ENCODE measurements at regions not wholly inside any gene's neighbourhood (a gene's known extent, or its start where the extent isn't known, plus 50 kb on each side); places are given as distances from the start of the nearest gene placed in this dataset.

DNA sequence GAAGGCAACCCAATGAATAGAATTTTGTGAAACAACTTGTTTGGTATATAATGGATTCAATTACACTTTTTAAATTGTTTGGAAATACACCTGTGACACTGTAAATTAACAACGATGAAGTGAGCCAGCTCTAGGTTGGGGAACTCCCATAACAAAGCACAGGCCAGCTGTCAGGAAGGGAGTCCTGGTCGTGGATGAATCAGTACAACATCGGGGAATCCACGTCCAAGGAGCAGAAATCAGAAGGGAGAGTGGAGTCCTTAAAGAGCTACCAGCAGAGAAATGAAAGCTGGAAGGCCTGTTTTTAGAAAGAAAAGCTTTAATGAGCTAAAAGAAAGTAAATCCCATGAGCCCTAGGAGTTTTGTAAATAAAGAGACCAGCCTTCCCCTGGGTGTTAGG is 223.1 kb upstream of the SLC35B3 start:
- Histone ChIP-seq H3K9me3 (ENCODE audit: insufficient read depth, low read depth, low read length) (no peaks in the 10 kb centered on the region), H3K27me3 (ENCODE audit: insufficient read depth, low read length) (no peaks in the 10 kb centered on the region), H3K27ac (ENCODE audit: low read length) (no peak overlapping the region), H3K4me1 (ENCODE audit: insufficient read depth, low read length) (no peaks in the 10 kb centered on the region), H3K4me3 (ENCODE audit: low read length) (no peak overlapping the region), H3K9ac (ENCODE audit: low read depth, low read length) (no peak overlapping the region), H3K36me3 (ENCODE audit: insufficient read depth, low read depth, low read length) (no peaks in the 10 kb centered on the region)

- Histone ChIP-seq H3K36me3 (ENCODE audit: insufficient read depth, low read depth, low read length) (no peaks in the 10 kb centered on the region), H3K27me3 (ENCODE audit: insufficient read depth, low read length) (no peaks in the 10 kb centered on the region), H3K4me1 (ENCODE audit: insufficient read depth, low read length) (no peaks in the 10 kb centered on the region), H3K27ac (ENCODE audit: low read length) (no peak overlapping the region), H3K9me3 (ENCODE audit: insufficient read depth, low read depth, low read length) (no peaks in the 10 kb centered on the region), H3K9ac (ENCODE audit: low read depth, low read length) (no peak overlapping the region), H3K4me3 (ENCODE audit: low read length) (no peak overlapping the region)
Measured at GRCh38 chr6:8657522-8657921, 222.2 kb upstream of the SLC35B3 start.

DNA sequence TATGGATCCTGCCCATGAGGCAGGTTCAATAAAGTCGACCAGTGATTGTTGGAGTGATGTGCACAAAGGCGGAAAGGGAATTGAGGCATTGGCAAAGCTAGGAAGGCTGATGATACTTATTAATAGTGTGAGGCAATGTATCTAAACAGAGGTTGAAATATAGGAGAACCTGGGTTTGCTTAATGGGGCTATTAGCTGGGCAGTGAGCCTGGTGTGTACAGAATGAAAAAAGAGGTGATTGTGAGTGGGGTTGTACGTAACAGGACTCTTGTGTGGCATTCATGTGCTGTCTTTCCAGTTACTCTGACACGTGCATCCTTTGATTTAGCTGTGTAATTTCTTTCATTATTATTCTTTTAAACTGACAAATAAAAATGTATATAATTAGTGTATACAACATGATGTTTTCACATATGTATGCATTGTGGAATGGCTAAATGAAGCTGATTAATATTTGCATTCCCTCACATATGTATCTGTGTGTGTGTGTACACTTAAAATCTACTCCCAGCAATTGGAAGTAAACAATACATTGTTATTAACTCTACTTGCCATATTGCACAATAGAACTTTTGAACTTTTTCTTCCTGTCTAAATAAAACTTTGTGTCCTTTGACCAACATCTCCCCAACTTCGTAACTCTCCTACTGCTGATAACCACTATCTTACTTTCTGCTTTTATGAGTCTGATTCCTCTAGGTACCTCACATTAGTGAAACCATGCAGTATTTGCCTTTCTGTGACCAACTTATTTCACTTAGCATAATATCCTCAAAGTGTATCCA is 220.5 kb upstream of the SLC35B3 start:
- H3K27me3 ChIP-seq (ENCODE audit: insufficient read depth, low read length) = no peaks in the 10 kb centered on the region
- H3K4me3 ChIP-seq (ENCODE audit: low read length) = no peak overlapping the region
- no peaks in the 10 kb centered on the region for H3K36me3 ChIP-seq (ENCODE audit: insufficient read depth, low read depth, low read length)
- H3K9ac ChIP-seq (ENCODE audit: low read depth, low read length) = no peak overlapping the region
- H3K27ac ChIP-seq (ENCODE audit: low read length) = no peak overlapping the region
- no peaks in the 10 kb centered on the region for H3K9me3 ChIP-seq (ENCODE audit: insufficient read depth, low read depth, low read length)
- H3K4me1 ChIP-seq (ENCODE audit: insufficient read depth, low read length) = no peaks in the 10 kb centered on the region

GRCh38 chr6:8652710-8653109 is 217.4 kb upstream of the SLC35B3 start:
- no peaks in the 10 kb centered on the region for H3K36me3 ChIP-seq (ENCODE audit: insufficient read depth, low read depth, low read length)
- H3K4me3 ChIP-seq (ENCODE audit: low read length) = no peak overlapping the region
- H3K4me1 ChIP-seq (ENCODE audit: insufficient read depth, low read length) = no peaks in the 10 kb centered on the region
- H3K9ac ChIP-seq (ENCODE audit: low read depth, low read length) = no peak overlapping the region
- H3K27me3 ChIP-seq (ENCODE audit: insufficient read depth, low read length) = no peaks in the 10 kb centered on the region
- H3K9me3 ChIP-seq (ENCODE audit: insufficient read depth, low read depth, low read length) = no peaks in the 10 kb centered on the region
- H3K27ac ChIP-seq (ENCODE audit: low read length) = no peak overlapping the region

DNA sequence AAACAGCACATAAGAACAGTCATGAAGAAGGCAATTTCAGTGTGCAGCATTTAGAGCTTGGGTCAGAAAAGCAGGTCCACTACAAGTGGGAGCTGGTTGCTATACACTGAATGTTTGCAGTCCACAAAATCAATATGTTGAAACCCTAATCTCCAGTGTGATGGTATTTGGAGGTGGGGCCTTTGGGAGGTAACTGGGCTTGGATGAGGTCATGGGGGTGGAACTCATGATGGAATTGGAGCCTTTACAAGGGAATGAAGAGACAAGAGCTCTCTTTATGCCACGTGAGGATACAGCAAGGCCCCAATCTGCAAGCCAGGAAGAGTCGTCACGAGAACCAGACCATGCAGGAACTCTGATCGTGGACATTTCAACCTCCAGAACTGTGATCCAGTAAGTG is 216.7 kb upstream of the SLC35B3 start:
- Histone ChIP-seq H3K27me3 (ENCODE audit: insufficient read depth, low read length) (no peaks in the 10 kb centered on the region), H3K27ac (ENCODE audit: low read length) (no peak overlapping the region), H3K9ac (ENCODE audit: low read depth, low read length) (no peak overlapping the region), H3K4me3 (ENCODE audit: low read length) (no peak overlapping the region), H3K4me1 (ENCODE audit: insufficient read depth, low read length) (no peaks in the 10 kb centered on the region), H3K36me3 (ENCODE audit: insufficient read depth, low read depth, low read length) (no peaks in the 10 kb centered on the region), H3K9me3 (ENCODE audit: insufficient read depth, low read depth, low read length) (no peaks in the 10 kb centered on the region)

- H3K27me3 ChIP-seq (ENCODE audit: insufficient read depth, low read length) = no peaks in the 10 kb centered on the region
- no peak overlapping the region for H3K9ac ChIP-seq (ENCODE audit: low read depth, low read length)
- no peaks in the 10 kb centered on the region; the same call in 1 of the 2 replicates for H3K9me3 ChIP-seq (ENCODE audit: insufficient read depth, low read depth, low read length)
- H3K4me1 ChIP-seq (ENCODE audit: insufficient read depth, low read length) = no peaks in the 10 kb centered on the region
- H3K36me3 ChIP-seq (ENCODE audit: insufficient read depth, low read depth, low read length) = no peaks in the 10 kb centered on the region
- H3K27ac ChIP-seq (ENCODE audit: low read length) = no peak overlapping the region
- H3K4me3 ChIP-seq (ENCODE audit: low read length) = no peak overlapping the region
Measured at GRCh38 chr6:8645212-8645611, 209.9 kb upstream of the SLC35B3 start.

- Histone ChIP-seq H3K9me3 (ENCODE audit: insufficient read depth, low read depth, low read length) (no peaks in the 10 kb centered on the region; the same call in 1 of the 2 replicates), H3K9ac (ENCODE audit: low read depth, low read length) (no peak overlapping the region), H3K27ac (ENCODE audit: low read length) (no peak overlapping the region), H3K4me1 (ENCODE audit: insufficient read depth, low read length) (no peaks in the 10 kb centered on the region), H3K27me3 (ENCODE audit: insufficient read depth, low read length) (no peaks in the 10 kb centered on the region), H3K36me3 (ENCODE audit: insufficient read depth, low read depth, low read length) (no peaks in the 10 kb centered on the region), H3K4me3 (ENCODE audit: low read length) (no peak overlapping the region)
Measured at GRCh38 chr6:8644306-8644705, 209.0 kb upstream of the SLC35B3 start.

DNA sequence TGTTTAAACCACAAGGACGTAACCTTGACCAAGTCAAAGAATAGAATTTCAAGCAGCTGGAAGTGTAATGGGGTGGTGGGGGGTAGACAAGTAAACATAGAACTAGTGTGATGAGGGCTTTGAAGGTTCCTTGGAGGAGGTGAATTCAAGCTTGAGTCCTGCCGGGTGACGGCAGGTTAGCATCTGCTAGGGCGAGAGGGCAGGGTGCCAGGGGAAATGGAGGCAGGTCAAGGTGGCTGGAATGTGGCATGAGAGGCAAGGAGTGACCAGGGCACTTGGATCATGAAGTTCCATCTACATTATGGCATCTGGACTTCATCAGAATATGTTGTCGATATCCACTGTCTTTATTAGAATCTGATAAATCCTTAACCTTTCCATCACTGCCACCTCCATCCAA is 207.5 kb upstream of the SLC35B3 start:
- Histone ChIP-seq H3K27me3 (ENCODE audit: insufficient read depth, low read length) (no peaks in the 10 kb centered on the region), H3K4me1 (ENCODE audit: insufficient read depth, low read length) (no peaks in the 10 kb centered on the region), H3K9me3 (ENCODE audit: insufficient read depth, low read depth, low read length) (no peaks in the 10 kb centered on the region; the same call in 1 of the 2 replicates), H3K27ac (ENCODE audit: low read length) (no peak overlapping the region), H3K9ac (ENCODE audit: low read depth, low read length) (no peak overlapping the region), H3K36me3 (ENCODE audit: insufficient read depth, low read depth, low read length) (no peaks in the 10 kb centered on the region), H3K4me3 (ENCODE audit: low read length) (no peak overlapping the region)

DNA sequence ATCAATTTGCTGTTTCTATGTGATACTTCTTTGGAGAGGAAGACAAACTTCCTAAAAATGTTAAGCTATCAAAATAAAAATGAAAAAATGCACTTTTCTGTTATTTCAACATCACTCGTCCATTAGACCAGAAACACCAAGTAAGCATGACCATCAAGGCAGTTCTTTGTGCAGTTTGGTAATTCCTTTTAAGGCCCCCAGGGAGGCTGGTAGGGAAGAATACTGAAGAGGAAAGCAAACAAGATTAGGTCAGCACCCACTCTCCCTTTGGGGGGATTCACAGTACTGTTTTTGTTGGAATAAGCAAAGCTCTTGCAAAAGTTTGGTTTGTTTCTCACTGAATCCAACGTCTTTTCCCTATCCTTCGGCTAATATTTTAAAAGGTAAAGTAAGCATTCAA is 206.8 kb upstream of the SLC35B3 start:
- Histone ChIP-seq H3K27me3 (ENCODE audit: insufficient read depth, low read length) (no peaks in the 10 kb centered on the region), H3K27ac (ENCODE audit: low read length) (no peak overlapping the region), H3K36me3 (ENCODE audit: insufficient read depth, low read depth, low read length) (no peaks in the 10 kb centered on the region), H3K4me1 (ENCODE audit: insufficient read depth, low read length) (no peaks in the 10 kb centered on the region), H3K9me3 (ENCODE audit: insufficient read depth, low read depth, low read length) (no peaks in the 10 kb centered on the region; the same call in 1 of the 2 replicates), H3K9ac (ENCODE audit: low read depth, low read length) (no peak overlapping the region), H3K4me3 (ENCODE audit: low read length) (no peak overlapping the region)

DNA sequence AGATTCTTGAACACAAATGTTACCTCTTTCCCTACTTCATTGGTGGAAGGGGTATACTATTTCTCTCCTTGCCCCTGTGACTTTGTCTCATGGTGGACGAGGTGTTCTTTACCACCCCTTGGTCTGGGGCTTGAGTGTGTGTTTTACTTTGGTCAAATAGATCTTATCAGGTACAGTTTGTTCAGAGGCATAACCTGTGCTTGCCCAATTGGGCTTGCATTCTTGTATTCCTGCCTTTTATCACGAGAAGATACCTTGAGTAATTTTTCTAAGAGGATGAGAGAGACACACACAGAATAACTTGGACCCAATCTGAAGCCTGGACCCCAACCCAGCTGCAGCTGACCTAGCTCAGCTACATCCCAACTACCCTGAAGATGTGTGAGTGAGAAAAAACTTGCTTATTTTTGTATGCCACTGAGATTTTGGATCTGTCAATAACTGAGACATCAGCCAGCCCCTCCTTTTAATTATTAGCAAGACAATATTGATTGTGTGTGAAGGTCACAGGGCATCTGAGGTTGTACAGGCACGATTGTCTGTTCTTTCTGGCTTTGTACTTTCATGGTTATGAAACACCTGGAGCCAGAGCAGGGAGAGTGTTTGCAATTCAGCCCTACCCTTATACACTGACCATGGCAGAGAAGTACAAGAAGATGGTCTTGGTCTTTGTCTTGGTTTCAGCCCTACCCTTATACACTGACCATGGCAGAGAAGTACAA is 204.7 kb upstream of the SLC35B3 start:
- no peak overlapping the region for H3K4me3 ChIP-seq (ENCODE audit: low read length)
- no peak overlapping the region for H3K9ac ChIP-seq (ENCODE audit: low read depth, low read length)

GRCh38 chr6:8637896-8638597 is 202.7 kb upstream of the SLC35B3 start:
- Histone ChIP-seq H3K4me1 (ENCODE audit: insufficient read depth, low read length) (no peaks in the 10 kb centered on the region), H3K27ac (ENCODE audit: low read length) (no peak overlapping the region), H3K9ac (ENCODE audit: low read depth, low read length) (no peak overlapping the region), H3K36me3 (ENCODE audit: insufficient read depth, low read depth, low read length) (no peaks in the 10 kb centered on the region), H3K9me3 (ENCODE audit: insufficient read depth, low read depth, low read length) (no peaks in the 10 kb centered on the region), H3K27me3 (ENCODE audit: insufficient read depth, low read length) (no peaks in the 10 kb centered on the region), H3K4me3 (ENCODE audit: low read length) (no peak overlapping the region)

More for the DNA sequence above, 204.7 kb upstream of the SLC35B3 start:
- Histone ChIP-seq H3K27ac (ENCODE audit: low read length) (no peak overlapping the region), H3K36me3 (ENCODE audit: insufficient read depth, low read depth, low read length) (no peaks in the 10 kb centered on the region), H3K9me3 (ENCODE audit: insufficient read depth, low read depth, low read length) (no peaks in the 10 kb centered on the region; the same call in 1 of the 2 replicates), H3K4me1 (ENCODE audit: insufficient read depth, low read length) (no peaks in the 10 kb centered on the region), H3K27me3 (ENCODE audit: insufficient read depth, low read length) (no peaks in the 10 kb centered on the region)
